AG10803 (cell line): ENCODE measurements at regions not wholly inside any gene's neighbourhood (a gene's known extent, or its start where the extent isn't known, plus 50 kb on each side); places are given as distances from the start of the nearest gene placed in this dataset.

Source experiments
- DNase-seq: peaks from one replicate; pipeline ENCODE4 v3.0.0; 2010; ENCODE audit warnings: low read depth
- H3K4me3 ChIP-seq: 2 replicates; pipeline ENCODE4 v1.5.1; 2011; ENCODE audit warnings: mild to moderate bottlenecking, low read length, control low read depth
- CTCF ChIP-seq: conservative IDR thresholded peaks from 2 replicates; pipeline ENCODE4 v1.5.1; 2011; ENCODE audit warnings: mild to moderate bottlenecking, low read length, control low read depth, inconsistent platforms

DNA sequence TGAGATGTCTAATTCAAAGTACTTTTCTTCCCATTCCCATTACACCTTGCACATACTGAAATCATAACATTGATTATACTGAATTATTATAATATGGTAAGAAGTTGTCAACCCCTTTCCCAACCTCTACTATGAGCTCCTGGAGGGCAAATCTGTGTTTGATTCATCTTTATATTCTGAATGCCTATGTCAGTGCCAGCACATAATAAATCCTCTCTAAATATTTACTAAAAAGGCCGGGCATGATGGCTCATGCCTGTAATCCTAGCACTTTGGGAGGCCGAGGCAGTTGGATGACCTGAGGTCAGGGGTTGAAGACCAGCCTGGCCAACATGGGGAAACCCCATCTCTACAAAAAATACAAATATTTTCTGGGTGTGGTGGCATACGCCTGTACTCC, 392.5 kb upstream of the CADM2 start:
- no peak for DNase-seq
- TF ChIP-seq CTCF: no peak
- no peak overlapping the region for H3K4me3 ChIP-seq

GRCh38 chr3:84567796-84568195, 391.0 kb upstream of the CADM2 start:
- no peak for DNase-seq
- TF ChIP-seq CTCF: no peak
- no peak overlapping the region for H3K4me3 ChIP-seq

DNA sequence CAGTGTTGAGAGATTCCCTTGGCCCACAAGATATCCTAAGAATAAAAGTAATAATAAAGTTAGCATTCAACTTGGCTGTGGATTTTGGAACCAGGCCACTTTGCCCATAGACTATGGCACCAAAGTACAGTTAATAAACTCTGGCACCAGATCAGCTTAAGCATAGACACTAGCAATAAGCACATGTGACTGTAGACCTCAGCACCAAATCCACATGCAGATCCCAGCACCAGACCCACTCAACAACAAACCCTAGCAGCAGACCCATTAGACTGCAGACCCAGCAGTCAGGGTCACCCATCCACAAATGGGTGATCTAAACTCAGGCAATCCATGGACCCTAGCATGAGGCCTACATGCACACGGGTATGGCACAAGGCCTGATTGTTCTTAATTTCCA, 384.8 kb upstream of the CADM2 start:
- no peak for DNase-seq
- no peak for TF ChIP-seq CTCF
- H3K4me3 ChIP-seq: no peak overlapping the region

DNA sequence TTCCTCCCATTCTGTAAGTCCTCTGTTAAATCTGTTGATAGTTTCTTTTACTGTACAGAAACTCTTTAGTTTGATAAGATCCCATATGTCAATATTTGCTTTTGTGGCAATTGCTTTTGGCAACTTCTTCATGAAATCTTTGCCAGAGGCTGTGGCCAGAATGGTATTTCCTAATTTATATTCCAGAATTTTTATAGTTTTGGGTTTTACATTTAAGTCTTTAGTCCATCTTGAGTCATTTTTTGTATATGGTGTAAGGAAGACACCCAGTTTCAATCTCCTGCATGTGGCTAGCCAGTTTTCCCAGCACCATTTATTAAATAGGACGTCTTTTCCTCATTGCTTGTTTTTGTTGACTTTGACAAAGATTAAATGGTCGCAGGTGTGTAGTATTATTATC, 372.4 kb upstream of the CADM2 start:
- no peak for TF ChIP-seq CTCF
- DNase-seq: no peak
- H3K4me3 ChIP-seq: no peak overlapping the region

- H3K4me3 ChIP-seq: no peak overlapping the region
- DNase-seq: no peak
- TF ChIP-seq CTCF: no peak
Observed at GRCh38 chr3:84600703-84601225, 358.0 kb upstream of the CADM2 start.

- H3K4me3 ChIP-seq: no peak overlapping the region
- no peak for DNase-seq
- no peak for TF ChIP-seq CTCF
Observed at GRCh38 chr3:84601303-84601702, 357.5 kb upstream of the CADM2 start.

DNA sequence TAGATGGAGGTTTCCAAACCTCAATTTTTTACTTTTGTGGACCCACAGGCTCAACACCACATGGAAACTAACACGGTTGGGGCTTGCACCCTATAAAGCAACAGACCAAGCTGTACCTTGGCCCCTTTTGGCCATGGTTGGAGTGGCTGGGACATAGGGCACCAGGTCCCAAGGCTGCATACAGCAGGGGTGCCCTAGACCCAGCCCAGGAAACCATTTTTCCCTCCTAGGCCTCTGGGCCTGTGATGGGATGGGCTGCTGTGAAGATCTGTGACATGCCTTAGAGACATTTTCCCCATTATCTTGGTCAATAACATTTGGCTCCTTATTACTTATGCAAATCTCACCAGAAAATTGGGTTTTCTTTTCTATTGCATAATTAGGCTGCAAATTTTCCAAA, 337.0 kb upstream of the CADM2 start:
- TF ChIP-seq CTCF: no peak
- no peak overlapping the region for H3K4me3 ChIP-seq
- no peak for DNase-seq
